K562 (cell line): ENCODE measurements at regions not wholly inside any gene's neighbourhood (a gene's known extent, or its start where the extent isn't known, plus 50 kb on each side); places are given as distances from the start of the nearest gene placed in this dataset.

Experiments
- ATF4 ChIP-seq: fragments of 450-650 bp; formaldehyde crosslinking; IDR thresholded peaks from 2 replicates; pipeline ENCODE4 v1.4.0; 2022; ENCODE audit warnings: mild to moderate bottlenecking, moderate library complexity
- ID3 ChIP-seq, 2 experiments: fragments of 250-450 bp in 1 of 2; fragments of 450-650 bp in 1 of 2; sonication (Bioruptor Pico) in 1 of 2; IDR thresholded peaks; 2 replicates each; pipeline versions ENCODE4 v1.6.1 to v1.8.0; 2016 to 2021; ENCODE audit warnings: mild to moderate bottlenecking in 2 of 2, moderate library complexity in 2 of 2, missing compliant biosample characterization in 1 of 2, missing genetic modification characterization in 1 of 2
- LARP7 ChIP-seq: fragments of 450-650 bp; IDR thresholded peaks from 2 replicates; pipeline ENCODE4 v1.6.1; 2016
- POU5F1 ChIP-seq: fragments of 150-350 bp; IDR thresholded peaks from 2 replicates; pipeline ENCODE4 v1.6.1; 2014; ENCODE audit warnings: borderline replicate concordance, low read length, low read depth, mild to moderate bottlenecking; ENCODE audit not compliant: partially characterized antibody
- THAP12 ChIP-seq: fragments of 250-450 bp; sonication (Bioruptor Pico); IDR thresholded peaks from 2 replicates; pipeline ENCODE4 v1.9.0; 2021; ENCODE audit warnings: mild to moderate bottlenecking, inconsistent platforms
- ZNF551 ChIP-seq: fragments of 250-450 bp; sonication (Bioruptor Pico); IDR thresholded peaks from 2 replicates; pipeline ENCODE4 v1.5.0; 2021; ENCODE audit warnings: mild to moderate bottlenecking, moderate library complexity

- TF ChIP-seq POU5F1 (no peak), LARP7 (no peak), ATF4 (CRISPR knock-in tag) (no peak), ZNF551 (CRISPR knock-in tag) (no peak), ID3 (CRISPR knock-in tag; IDR thresholded peaks at IDR 0.05) (peak; percentile 51; the same call in 1 of the 2 replicates), ID3 (tag; IDR thresholded peaks at IDR 0.05) (no peak), THAP12 (CRISPR knock-in tag) (0 out of 2 replicates have a peak, but pooled peaks have one; percentile 48)
These were observed 76.2 kb upstream of the TOP3B start (continued) for GRCh38 chr22:22058633-22059290.
